ENCODE measurements at regions not wholly inside any gene's neighbourhood (a gene's known extent, or its start where the extent isn't known, plus 50 kb on each side); places are given as distances from the start of the nearest gene placed in this dataset.

DNA sequence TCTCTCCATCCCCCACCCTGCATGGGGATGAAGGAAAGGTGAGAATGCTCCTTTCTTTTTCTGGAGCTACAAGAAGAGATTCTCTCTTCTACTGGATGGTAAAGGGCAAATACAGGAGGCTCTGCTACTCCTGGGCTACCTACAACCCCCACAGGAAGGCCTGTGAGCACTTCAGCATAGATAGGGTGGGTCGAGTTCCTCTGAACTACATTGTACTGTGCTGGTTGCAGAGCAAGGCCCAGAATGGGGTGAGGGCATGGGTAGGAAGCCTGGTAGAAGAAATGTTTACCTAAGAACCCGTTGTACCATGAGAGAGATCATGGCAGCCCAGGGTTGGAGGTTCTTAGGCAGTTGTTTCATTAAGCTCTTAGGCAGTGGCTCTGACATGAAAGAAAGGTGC is 510.4 kb downstream of the MID1IP1 start:
- TF ChIP-seq POLR2A (IDR thresholded peaks at IDR 0.05; ENCODE audit: low read depth, low read length) (no peak), CHD1 (IDR thresholded peaks at IDR 0.05; ENCODE audit: low read depth, low read length) (no peak), MAFK (IDR thresholded peaks at IDR 0.05; ENCODE audit: low read depth, low read length) (no peak), USF2 (IDR thresholded peaks at IDR 0.05; ENCODE audit: low read depth, low read length) (no peak), MAZ (IDR thresholded peaks at IDR 0.05; ENCODE audit: borderline replicate concordance, low read depth, low read length) (no peak), BHLHE40 (IDR thresholded peaks at IDR 0.05; ENCODE audit: low read depth, low read length) (no peak)
- TF ChIP-seq, protein P1, sequence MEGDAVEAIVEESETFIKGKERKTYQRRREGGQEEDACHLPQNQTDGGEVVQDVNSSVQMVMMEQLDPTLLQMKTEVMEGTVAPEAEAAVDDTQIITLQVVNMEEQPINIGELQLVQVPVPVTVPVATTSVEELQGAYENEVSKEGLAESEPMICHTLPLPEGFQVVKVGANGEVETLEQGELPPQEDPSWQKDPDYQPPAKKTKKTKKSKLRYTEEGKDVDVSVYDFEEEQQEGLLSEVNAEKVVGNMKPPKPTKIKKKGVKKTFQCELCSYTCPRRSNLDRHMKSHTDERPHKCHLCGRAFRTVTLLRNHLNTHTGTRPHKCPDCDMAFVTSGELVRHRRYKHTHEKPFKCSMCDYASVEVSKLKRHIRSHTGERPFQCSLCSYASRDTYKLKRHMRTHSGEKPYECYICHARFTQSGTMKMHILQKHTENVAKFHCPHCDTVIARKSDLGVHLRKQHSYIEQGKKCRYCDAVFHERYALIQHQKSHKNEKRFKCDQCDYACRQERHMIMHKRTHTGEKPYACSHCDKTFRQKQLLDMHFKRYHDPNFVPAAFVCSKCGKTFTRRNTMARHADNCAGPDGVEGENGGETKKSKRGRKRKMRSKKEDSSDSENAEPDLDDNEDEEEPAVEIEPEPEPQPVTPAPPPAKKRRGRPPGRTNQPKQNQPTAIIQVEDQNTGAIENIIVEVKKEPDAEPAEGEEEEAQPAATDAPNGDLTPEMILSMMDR (conservative IDR thresholded peaks at IDR 0.05; ENCODE audit: low read depth, low read length): no peak

Data from IMR-90 (cell line).